ENCODE measurements at regions not wholly inside any gene's neighbourhood (a gene's known extent, or its start where the extent isn't known, plus 50 kb on each side); places are given as distances from the start of the nearest gene placed in this dataset.
A peak's percentile ranks its signal among the peaks of the same experiment; 100 is the strongest.

- DNase-seq, result no peak
- intact Hi-C loops (cut with micrococcal nuclease), result no loop called here
- ATAC-seq, result no peak
Measured at GRCh38 chr2:217051416-217051815, 191.6 kb upstream of the TNP1 start.

- intact Hi-C loops (cut with micrococcal nuclease), result no loop called here
- peak; percentile 86 for ATAC-seq
- peak; percentile 64 for DNase-seq
Measured at GRCh38 chr2:217049956-217050355, 190.1 kb upstream of the TNP1 start.

- ATAC-seq (peak; percentile 28), DNase-seq (no peak)
- intact Hi-C loops (cut with micrococcal nuclease), result no loop called here
Measured at GRCh38 chr2:217049422-217049821, 189.6 kb upstream of the TNP1 start.

DNA sequence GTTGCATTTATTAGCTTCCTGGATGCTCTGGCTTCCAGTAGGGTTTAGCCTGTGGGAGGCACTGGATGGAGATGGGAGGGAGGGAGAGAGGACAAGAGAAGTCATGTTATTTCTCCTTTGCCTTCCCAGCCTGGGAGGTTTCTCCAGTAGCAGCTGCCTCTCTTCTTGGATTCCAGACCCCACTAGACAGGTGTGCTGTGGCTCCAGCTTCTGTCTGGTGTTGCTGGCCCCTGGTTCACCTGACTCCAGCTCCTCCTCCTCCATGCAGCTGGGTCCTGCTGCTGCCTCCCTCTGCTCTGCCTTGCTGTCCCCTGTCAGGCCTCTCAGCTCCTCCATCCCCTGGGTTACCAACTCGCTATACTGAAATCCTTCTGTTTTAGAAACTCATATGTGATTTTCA lies 188.9 kb upstream of the TNP1 start:
- intact Hi-C loops (cut with micrococcal nuclease), result no loop called here
- DNase-seq (no peak), ATAC-seq (no peak)

DNA sequence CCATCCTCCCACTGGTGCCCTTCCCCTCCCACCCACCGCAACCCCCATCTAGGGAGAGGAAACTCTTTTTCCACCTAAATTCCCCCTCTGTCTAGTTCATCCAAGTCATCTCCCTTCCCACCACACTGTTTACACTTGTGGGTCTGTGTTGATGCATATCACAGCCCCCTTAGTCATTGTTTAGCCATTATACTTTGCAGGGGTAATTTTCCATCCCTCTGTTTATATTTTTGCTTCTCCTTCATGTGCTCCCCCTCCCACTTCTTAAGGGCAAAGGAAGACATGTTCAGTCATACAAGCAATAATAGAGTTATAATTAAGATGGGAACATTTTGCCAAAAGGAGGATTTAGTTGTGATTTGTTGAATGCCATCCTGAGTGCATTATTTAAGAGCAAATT lies 187.8 kb upstream of the TNP1 start:
- ATAC-seq (no peak), DNase-seq (no peak)
- intact Hi-C loops (cut with micrococcal nuclease), result no loop called here

DNA sequence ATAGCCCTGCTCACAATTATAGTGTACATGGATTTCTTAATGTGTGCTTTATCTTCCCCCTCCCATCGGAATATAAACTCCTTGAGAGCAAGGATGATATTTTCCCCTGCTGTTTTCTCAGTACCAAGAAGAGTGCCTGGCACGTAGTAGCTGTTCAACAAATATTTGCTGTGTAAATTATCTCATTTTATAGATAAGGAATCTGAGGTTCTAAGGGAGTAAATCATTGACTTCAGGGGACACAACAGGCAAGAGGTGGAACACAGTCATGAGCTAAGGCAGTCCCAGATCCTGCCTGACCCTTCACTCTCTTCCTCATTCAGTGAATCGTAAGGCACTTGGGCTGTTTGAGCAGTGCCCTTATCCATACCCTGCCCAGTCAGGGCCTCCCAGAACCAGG lies 187.3 kb upstream of the TNP1 start:
- no peak for ATAC-seq
- intact Hi-C loops (cut with micrococcal nuclease), result no loop called here
- no peak for DNase-seq

DNA sequence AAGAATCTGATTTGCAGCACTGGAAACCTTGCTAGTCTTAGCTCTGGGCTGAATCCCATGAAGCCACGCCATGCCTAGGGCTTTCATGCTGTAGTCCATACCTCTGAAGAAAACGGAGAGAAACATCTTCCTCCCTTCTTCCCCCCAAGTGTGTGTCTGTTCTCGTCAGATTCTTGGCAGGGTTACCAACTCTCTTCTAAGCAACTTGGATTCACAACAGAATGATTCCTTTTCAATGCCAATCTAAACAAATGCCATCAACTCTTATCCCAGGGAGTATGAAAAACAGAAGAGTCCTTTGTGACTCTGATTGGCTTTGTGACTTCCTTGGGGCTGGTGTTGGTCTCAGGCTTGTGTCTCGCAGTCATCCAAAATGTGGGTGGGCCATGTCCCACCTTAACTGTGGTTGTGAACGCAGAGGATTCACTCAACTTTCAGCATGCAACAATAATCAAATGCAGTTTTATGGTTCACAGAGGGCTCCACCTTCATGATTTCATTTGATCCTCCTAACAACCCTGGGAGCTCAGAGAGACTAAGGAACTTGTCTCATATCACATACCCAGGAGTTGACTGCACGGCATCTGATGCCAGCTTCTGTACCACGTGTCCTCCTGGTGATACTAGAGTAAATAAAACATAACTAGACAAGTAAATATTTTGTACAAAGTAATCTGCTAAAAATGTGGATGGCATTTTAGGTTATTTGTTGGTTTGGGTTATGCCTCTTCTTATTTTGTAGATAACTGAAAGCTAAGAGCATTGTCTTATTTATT lies 186.0 kb upstream of the TNP1 start:
- DNase-seq (no peak), ATAC-seq (no peak)
- intact Hi-C loops (cut with micrococcal nuclease), result no loop called here

- ATAC-seq (no peak), DNase-seq (no peak)
- intact Hi-C loops (cut with micrococcal nuclease), result no loop called here
Measured at GRCh38 chr2:217040099-217040498, 180.2 kb upstream of the TNP1 start.

- intact Hi-C loops (cut with micrococcal nuclease), result no loop called here
- ATAC-seq (no peak), DNase-seq (no peak)
Measured at GRCh38 chr2:217038001-217038400, 178.1 kb upstream of the TNP1 start.

GRCh38 chr2:217037353-217037752 lies 177.5 kb upstream of the TNP1 start:
- intact Hi-C loops (cut with micrococcal nuclease), result no loop called here
- DNase-seq (no peak), ATAC-seq (no peak)

DNA sequence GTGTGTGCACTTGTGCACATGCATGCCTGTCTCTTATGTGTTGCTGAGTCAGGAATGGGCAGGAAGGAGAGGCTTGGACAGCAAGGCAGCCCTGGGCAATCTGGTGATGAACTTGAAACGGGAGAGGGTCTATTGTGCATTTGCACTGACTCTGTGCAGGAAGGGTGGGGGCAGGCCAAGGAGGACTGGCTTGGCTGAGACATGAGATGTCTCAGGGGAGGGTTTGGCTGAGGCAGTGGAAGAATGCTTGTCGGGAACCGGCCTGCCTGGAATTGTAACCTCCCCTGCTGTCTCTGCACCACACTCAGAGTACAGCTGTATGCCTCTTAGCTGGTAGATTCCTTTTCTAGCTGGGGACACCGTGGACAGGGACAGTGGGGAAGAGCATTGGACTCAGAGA lies 176.1 kb upstream of the TNP1 start:
- DNase-seq, result peak; percentile 60
- intact Hi-C loops (cut with micrococcal nuclease), result no loop called here
- ATAC-seq, result peak; percentile 94

- ATAC-seq, result no peak
- intact Hi-C loops (cut with micrococcal nuclease), result no loop called here
Measured at GRCh38 chr2:217033186-217033585, 173.3 kb upstream of the TNP1 start.

GRCh38 chr2:217031445-217031844 lies 171.6 kb upstream of the TNP1 start:
- DNase-seq, result no peak
- intact Hi-C loops (cut with micrococcal nuclease), result no loop called here

More at GRCh38 chr2:217033186-217033585, 173.3 kb upstream of the TNP1 start:
- no peak for DNase-seq

DNA sequence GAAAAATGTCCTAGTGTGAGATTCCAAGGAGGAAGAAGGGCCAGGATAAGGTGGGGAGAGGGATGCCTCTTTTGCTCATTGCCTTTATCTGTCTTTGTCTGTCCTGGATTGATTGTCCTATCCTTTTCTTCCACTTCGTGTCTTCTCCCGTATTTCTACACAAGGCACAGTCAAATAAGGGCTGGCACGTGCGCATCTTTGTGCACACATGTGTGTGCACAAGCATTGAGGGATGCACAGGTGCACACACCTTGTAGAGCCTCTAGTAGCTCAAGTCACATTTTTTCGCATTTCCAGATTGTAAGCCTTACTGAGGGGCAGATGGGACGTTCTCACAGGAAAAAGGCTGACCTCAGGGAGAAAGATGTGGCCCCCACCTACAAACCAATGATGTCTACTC lies 170.2 kb upstream of the TNP1 start:
- no peak for ATAC-seq
- intact Hi-C loops (cut with micrococcal nuclease), result no loop called here
- no peak for DNase-seq

More at GRCh38 chr2:217031445-217031844, 171.6 kb upstream of the TNP1 start:
- no peak for ATAC-seq

- intact Hi-C loops (cut with micrococcal nuclease), result no loop called here
- no peak for DNase-seq
- ATAC-seq, result no peak
Measured at GRCh38 chr2:217028128-217028527, 168.3 kb upstream of the TNP1 start.

DNA sequence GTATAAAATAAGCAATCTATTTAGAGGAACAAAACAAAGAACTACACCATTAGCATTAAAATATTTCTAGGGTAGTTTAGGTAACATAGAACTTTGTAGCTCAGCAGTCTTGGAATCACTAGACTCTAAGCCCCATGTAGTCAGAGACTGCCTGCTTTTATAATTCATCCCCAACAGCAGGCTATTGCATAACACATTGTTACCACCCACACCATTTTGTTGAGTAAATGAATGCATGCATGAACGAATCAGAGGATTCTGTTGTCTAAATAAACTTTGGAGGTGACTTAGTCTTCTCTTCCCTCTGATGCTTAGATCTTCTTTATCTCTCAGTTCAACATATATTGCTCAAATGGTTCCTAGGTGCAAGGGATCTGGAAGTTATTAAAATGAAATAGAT lies 167.6 kb upstream of the TNP1 start:
- ATAC-seq, result no peak
- intact Hi-C loops (cut with micrococcal nuclease), result no loop called here
- DNase-seq, result no peak

- intact Hi-C loops (cut with micrococcal nuclease), result no loop called here
- DNase-seq (no peak), ATAC-seq (no peak)
Measured at GRCh38 chr2:217026569-217026968, 166.7 kb upstream of the TNP1 start.

GRCh38 chr2:217026161-217026560 lies 166.3 kb upstream of the TNP1 start:
- ATAC-seq, result no peak
- intact Hi-C loops (cut with micrococcal nuclease), result no loop called here

GRCh38 chr2:217023611-217024010 lies 163.7 kb upstream of the TNP1 start:
- DNase-seq (no peak), ATAC-seq (no peak)
- intact Hi-C loops (cut with micrococcal nuclease), result no loop called here

More at GRCh38 chr2:217026161-217026560, 166.3 kb upstream of the TNP1 start:
- DNase-seq, result no peak

DNA sequence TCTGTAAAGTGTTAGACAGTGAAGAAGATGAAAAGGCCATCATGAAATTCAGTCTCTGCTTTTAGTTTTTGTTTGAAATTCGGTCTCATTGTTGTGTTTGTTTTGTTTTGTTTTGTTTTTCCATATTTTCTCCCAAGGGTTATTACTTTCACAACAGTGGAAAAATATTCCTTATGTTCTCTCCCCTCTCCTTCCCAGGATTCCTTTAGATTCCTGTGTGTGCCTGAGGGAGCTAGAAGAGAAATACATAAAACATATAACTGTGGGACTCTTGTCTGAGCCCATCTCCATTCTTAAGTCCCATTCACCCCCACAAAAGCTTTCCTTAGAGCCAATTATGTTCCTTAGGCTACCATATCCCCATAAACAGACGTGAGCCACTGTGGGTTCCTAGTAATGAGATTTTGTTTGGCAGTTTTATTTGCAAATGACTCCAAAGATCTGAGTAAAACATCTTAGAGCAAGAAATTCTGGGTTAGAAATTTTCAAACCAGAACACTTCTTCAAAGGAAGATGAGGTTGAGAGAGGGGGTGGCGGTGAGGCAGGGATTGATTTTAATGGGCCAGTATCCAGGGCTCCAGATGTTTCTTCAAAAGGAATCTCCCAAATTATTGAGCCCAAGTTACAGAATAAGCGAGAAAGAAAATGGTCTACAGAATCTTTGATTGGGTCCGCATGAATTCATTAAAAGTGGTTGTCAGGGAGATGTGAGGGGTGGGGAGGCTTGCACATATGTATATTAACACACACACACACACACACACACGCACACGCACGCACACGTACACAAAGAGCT lies 157.8 kb upstream of the TNP1 start:
- intact Hi-C loops (cut with micrococcal nuclease), result no loop called here
- no peak for DNase-seq
- ATAC-seq, result peak; percentile 19

Measured in left ventricle myocardium superior (tissue), 1 donor.